ENCODE measurements at regions not wholly inside any gene's neighbourhood (a gene's known extent, or its start where the extent isn't known, plus 50 kb on each side); places are given as distances from the start of the nearest gene placed in this dataset.
"Not testable (repeated sequence)": the region's sequence is repeated elsewhere in the genome, so short reads cannot be mapped to it uniquely, and the experiment has no call there.

- Histone ChIP-seq H3K4me3 (no peak overlapping the region), H3K27ac (no peak overlapping the region), H3K36me3 (no peaks in the 10 kb centered on the region), H3K4me1 (peaks cover 0 to 8% of the 10 kb centered on the region in 2 donors), H3K9me3 (no peaks in the 10 kb centered on the region), H3K27me3 (no peaks in the 10 kb centered on the region)
- TF ChIP-seq CTCF (IDR thresholded peaks at IDR 0.05), result no peak
- no peak for DNase-seq (ENCODE audit: low spot score)
Measured at GRCh38 chr5:67875601-67876000, 340.0 kb upstream of the PIK3R1 start.

GRCh38 chr5:67873935-67874334, 341.6 kb upstream of the PIK3R1 start:
- Histone ChIP-seq H3K27ac (no peak overlapping the region), H3K4me3 (no peak overlapping the region), H3K36me3 (no peaks in the 10 kb centered on the region), H3K9me3 (no peaks in the 10 kb centered on the region), H3K4me1 (no peaks in the 10 kb centered on the region), H3K27me3 (no peaks in the 10 kb centered on the region)
- DNase-seq (ENCODE audit: low spot score), result no peak
- no peak for TF ChIP-seq CTCF (IDR thresholded peaks at IDR 0.05)

GRCh38 chr5:67870662-67871061, 344.9 kb upstream of the PIK3R1 start:
- DNase-seq (ENCODE audit: low spot score), result no peak
- TF ChIP-seq CTCF (IDR thresholded peaks at IDR 0.05), result no peak
- Histone ChIP-seq H3K27me3 (no peaks in the 10 kb centered on the region), H3K27ac (no peak overlapping the region), H3K36me3 (no peaks in the 10 kb centered on the region), H3K4me3 (no peak overlapping the region), H3K4me1 (no peaks in the 10 kb centered on the region), H3K9me3 (no peaks in the 10 kb centered on the region)

GRCh38 chr5:67864335-67864734, 351.2 kb upstream of the PIK3R1 start:
- H3K36me3 ChIP-seq; H3K9me3 ChIP-seq; DNase-seq (ENCODE audit: low spot score); H3K27ac ChIP-seq; H3K4me3 ChIP-seq; H3K27me3 ChIP-seq; H3K4me1 ChIP-seq: not testable (repeated sequence)

- Histone ChIP-seq H3K4me3 (no peak overlapping the region), H3K36me3 (no peaks in the 10 kb centered on the region), H3K27ac (no peak overlapping the region), H3K27me3 (no peaks in the 10 kb centered on the region), H3K9me3 (peaks cover 0 to 3% of the 10 kb centered on the region in 2 donors), H3K4me1 (no peaks in the 10 kb centered on the region)
- TF ChIP-seq CTCF (IDR thresholded peaks at IDR 0.05), result no peak
- DNase-seq (ENCODE audit: low spot score), result no peak
Measured at GRCh38 chr5:67858471-67859031, 357.0 kb upstream of the PIK3R1 start.

- no peaks in the 10 kb centered on the region for H3K36me3 ChIP-seq
- no peak for DNase-seq (ENCODE audit: low spot score)
- no peak overlapping the region for H3K27ac ChIP-seq
- H3K4me1 ChIP-seq, result no peaks in the 10 kb centered on the region
- peaks cover 0 to 3% of the 10 kb centered on the region in 2 donors for H3K9me3 ChIP-seq
- TF ChIP-seq CTCF (IDR thresholded peaks at IDR 0.05), result no peak
- no peak overlapping the region for H3K4me3 ChIP-seq
- H3K27me3 ChIP-seq, result no peaks in the 10 kb centered on the region
Measured at GRCh38 chr5:67857502-67857901, 358.1 kb upstream of the PIK3R1 start.

Measured in right atrium auricular region (tissue), 2 donors.